ENCODE measurements at regions not wholly inside any gene's neighbourhood (a gene's known extent, or its start where the extent isn't known, plus 50 kb on each side); places are given as distances from the start of the nearest gene placed in this dataset.

DNA sequence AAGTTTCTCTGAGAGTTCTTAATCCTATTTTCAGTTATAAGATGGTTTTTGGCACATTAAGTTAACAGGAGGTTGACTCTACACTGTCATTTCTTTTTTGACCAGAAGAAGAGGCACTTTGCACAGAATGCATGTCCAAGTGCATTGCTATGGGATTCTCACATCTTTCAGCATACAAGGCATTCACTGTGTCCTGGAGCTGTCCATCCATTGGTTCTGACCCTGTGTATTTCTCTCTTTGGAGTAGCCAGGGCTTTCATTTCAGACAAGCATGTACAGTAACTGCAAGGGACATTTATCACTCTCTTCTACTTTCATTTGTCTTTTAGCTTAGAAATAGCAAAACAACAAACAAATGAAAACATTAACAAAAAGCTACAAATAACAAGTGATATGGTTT is 275.1 kb upstream of the IMPG1 start:
- TF ChIP-seq CTCF (IDR thresholded peaks at IDR 0.05) (no peak), POLR2A (IDR thresholded peaks at IDR 0.05) (no peak)
